Bronchial epithelial cell (primary cell): ENCODE measurements at regions not wholly inside any gene's neighbourhood (a gene's known extent, or its start where the extent isn't known, plus 50 kb on each side); places are given as distances from the start of the nearest gene placed in this dataset.
A peak's percentile ranks its signal among the peaks of the same experiment; 100 is the strongest.
"Not testable (repeated sequence)": the region's sequence is repeated elsewhere in the genome, so short reads cannot be mapped to it uniquely, and the experiment has no call there.

Experiments used
- DNase-seq: peaks from one replicate; pipeline ENCODE4 v3.0.0-alpha.2; 2010; ENCODE audit warnings: low read depth
- FAIRE-seq: peaks from 2 replicates; lab custom pipeline; 2011; peaks lifted over from hg19 to GRCh38; lab: Jason Lieb, UNC
- H3K27me3 ChIP-seq: 2 replicates; pipeline ENCODE4 v1.5.1; 2011; ENCODE audit warnings: low read length; ENCODE audit not compliant: control insufficient read depth, insufficient read depth
- H3K36me3 ChIP-seq: 2 replicates; pipeline ENCODE4 v1.5.1; 2011; ENCODE audit warnings: low read length; ENCODE audit not compliant: control insufficient read depth, insufficient read depth
- H3K4me3 ChIP-seq: 2 replicates; pipeline ENCODE4 v1.5.1; 2011; ENCODE audit warnings: mild to moderate bottlenecking, low read depth, low read length, control low read depth
- CTCF ChIP-seq: IDR thresholded peaks from 2 replicates; pipeline ENCODE4 v1.5.1; 2011; ENCODE audit warnings: mild to moderate bottlenecking, moderate library complexity, low read length, control low read depth, inconsistent platforms; ENCODE audit not compliant: insufficient read depth, severe bottlenecking

- Histone ChIP-seq H3K27me3 (no peaks in the 10 kb centered on the region), H3K36me3 (no peaks in the 10 kb centered on the region), H3K4me3 (no peak overlapping the region)
- DNase-seq (no peak), FAIRE-seq (no peak)
- TF ChIP-seq CTCF: no peak
Measured at GRCh38 chr4:32929796-32930699, 2209.9 kb downstream of the PCDH7 start.

DNA sequence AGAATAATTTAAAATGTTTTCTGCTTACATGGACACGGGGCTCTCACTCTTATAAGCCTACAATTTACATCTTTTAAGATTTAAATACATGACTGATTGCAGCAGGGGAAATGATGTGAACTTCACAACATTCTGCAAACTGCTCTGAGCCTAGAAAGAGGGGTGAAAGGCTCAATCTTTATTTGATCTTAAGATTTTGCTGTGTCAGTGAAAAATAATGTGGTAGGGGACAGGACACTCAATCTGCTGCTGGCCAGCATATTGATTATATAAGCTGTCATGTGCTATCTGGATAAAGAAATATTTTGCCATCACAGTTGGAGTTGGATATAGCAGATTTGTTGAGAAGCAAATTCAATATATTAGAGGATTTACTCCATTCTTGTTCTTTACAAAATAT is 2210.5 kb downstream of the PCDH7 start:
- no peaks in the 10 kb centered on the region for H3K27me3 ChIP-seq
- no peak for TF ChIP-seq CTCF
- DNase-seq: no peak
- H3K36me3 ChIP-seq: no peaks in the 10 kb centered on the region
- H3K4me3 ChIP-seq: no peak overlapping the region
- FAIRE-seq: no peak

- no peak for FAIRE-seq
Measured at GRCh38 chr4:32931475-32931874, 2211.3 kb downstream of the PCDH7 start.

GRCh38 chr4:32932156-32932555 is 2212.0 kb downstream of the PCDH7 start:
- TF ChIP-seq CTCF: no peak
- DNase-seq: no peak
- no peak for FAIRE-seq

More at GRCh38 chr4:32931475-32931874, 2211.3 kb downstream of the PCDH7 start:
- Histone ChIP-seq H3K27me3 (no peaks in the 10 kb centered on the region), H3K4me3 (no peak overlapping the region), H3K36me3 (no peaks in the 10 kb centered on the region)
- TF ChIP-seq CTCF: no peak
- DNase-seq: peak; percentile 66

DNA sequence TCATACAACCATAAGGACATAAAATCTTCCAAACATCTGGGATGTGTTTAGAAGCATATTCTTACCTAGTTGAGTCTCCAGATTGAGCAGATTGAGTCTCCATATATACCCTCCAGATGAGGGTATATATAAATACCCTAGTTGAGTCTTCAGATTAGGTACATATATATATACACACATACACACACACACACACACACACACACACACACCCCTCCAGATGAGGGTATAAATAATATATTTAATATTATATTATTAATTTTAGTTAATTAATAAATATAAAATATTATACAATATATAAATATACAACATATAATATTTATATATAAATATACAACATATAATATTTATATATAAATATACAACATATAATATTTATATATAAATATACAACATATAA is 2219.1 kb downstream of the PCDH7 start:
- not testable (repeated sequence) for DNase-seq, H3K4me3 ChIP-seq, H3K27me3 ChIP-seq, H3K36me3 ChIP-seq, FAIRE-seq

More at GRCh38 chr4:32932156-32932555, 2212.0 kb downstream of the PCDH7 start:
- H3K27me3 ChIP-seq: no peaks in the 10 kb centered on the region
- no peak overlapping the region for H3K4me3 ChIP-seq
- H3K36me3 ChIP-seq: no peaks in the 10 kb centered on the region

GRCh38 chr4:32950866-32951265 is 2230.7 kb downstream of the PCDH7 start:
- Histone ChIP-seq H3K27me3 (no peaks in the 10 kb centered on the region), H3K4me3 (no peak overlapping the region), H3K36me3 (no peaks in the 10 kb centered on the region)
- no peak for TF ChIP-seq CTCF
- DNase-seq (no peak), FAIRE-seq (no peak)
